Activated naive CD4-positive, alpha-beta T cell treated with Interleukin-2 at 50 U/mL for 16 hours (primary cell): ENCODE measurements at regions not wholly inside any gene's neighbourhood (a gene's known extent, or its start where the extent isn't known, plus 50 kb on each side); places are given as distances from the start of the nearest gene placed in this dataset.

Experiments
- DNase-seq: peaks from one replicate; pipeline ENCODE4 v3.0.0-alpha.2; 2020

- no peak for DNase-seq
These were observed 375.9 kb downstream of the MCTP2 start for GRCh38 chr15:94607176-94607654.

GRCh38 chr15:94610069-94610468 lies 378.7 kb downstream of the MCTP2 start:
- DNase-seq: no peak

- no peak for DNase-seq
These were observed 379.1 kb downstream of the MCTP2 start for GRCh38 chr15:94610485-94610884.

- DNase-seq: no peak
These were observed 380.3 kb downstream of the MCTP2 start for GRCh38 chr15:94611656-94612055.

GRCh38 chr15:94615688-94616087 lies 384.3 kb downstream of the MCTP2 start:
- DNase-seq: no peak

GRCh38 chr15:94620632-94621031 lies 389.3 kb downstream of the MCTP2 start:
- no peak for DNase-seq

GRCh38 chr15:94621736-94622135 lies 390.4 kb downstream of the MCTP2 start:
- no peak for DNase-seq

GRCh38 chr15:94626949-94627348 lies 395.6 kb downstream of the MCTP2 start:
- no peak for DNase-seq

GRCh38 chr15:94631608-94632007 lies 400.2 kb downstream of the MCTP2 start:
- no peak for DNase-seq

GRCh38 chr15:94638183-94638582 lies 406.8 kb downstream of the MCTP2 start:
- no peak for DNase-seq

- DNase-seq: no peak
These were observed 408.3 kb downstream of the MCTP2 start for GRCh38 chr15:94639701-94640100.

GRCh38 chr15:94644433-94644832 lies 413.1 kb downstream of the MCTP2 start:
- DNase-seq: no peak

GRCh38 chr15:94653071-94653470 lies 421.7 kb downstream of the MCTP2 start:
- no peak for DNase-seq

- no peak for DNase-seq
These were observed 424.0 kb downstream of the MCTP2 start for GRCh38 chr15:94655249-94655880.

GRCh38 chr15:94665676-94666441 lies 434.5 kb downstream of the MCTP2 start:
- DNase-seq: no peak

- DNase-seq: no peak
These were observed 435.2 kb downstream of the MCTP2 start for GRCh38 chr15:94666553-94666952.

- no peak for DNase-seq
These were observed 435.7 kb downstream of the MCTP2 start for GRCh38 chr15:94667109-94667508.

- DNase-seq: no peak
These were observed 439.2 kb downstream of the MCTP2 start for GRCh38 chr15:94670438-94671034.

- no peak for DNase-seq
These were observed 440.6 kb downstream of the MCTP2 start for GRCh38 chr15:94671858-94672532.

GRCh38 chr15:94673801-94674200 lies 442.4 kb downstream of the MCTP2 start:
- DNase-seq: no peak

- DNase-seq: no peak
These were observed 442.9 kb downstream of the MCTP2 start for GRCh38 chr15:94674296-94674695.

GRCh38 chr15:94677202-94677790 lies 445.9 kb downstream of the MCTP2 start:
- DNase-seq: no peak

- DNase-seq: no peak
These were observed 450.8 kb downstream of the MCTP2 start for GRCh38 chr15:94682171-94682570.
